H9 (cell line): ENCODE measurements at regions not wholly inside any gene's neighbourhood (a gene's known extent, or its start where the extent isn't known, plus 50 kb on each side); places are given as distances from the start of the nearest gene placed in this dataset.

Experiments
- DNase-seq: peaks from one replicate; pipeline ENCODE4 v3.0.0-alpha.2; 2017
- H2AFZ ChIP-seq: one replicate; pipeline ENCODE4 v1.6.1; 2013; ENCODE audit warnings: mild to moderate bottlenecking, low read length, control low read depth, moderate library complexity
- H2AK5ac ChIP-seq: 2 replicates; pipeline ENCODE4 v1.6.1; 2013; ENCODE audit warnings: low read length, control low read depth, mixed read lengths; ENCODE audit not compliant: insufficient read length
- H2BK120ac ChIP-seq: one replicate; pipeline ENCODE4 v1.6.1; 2013; ENCODE audit warnings: low read depth, mild to moderate bottlenecking, low read length, control low read depth, inconsistent platforms; ENCODE audit not compliant: poor library complexity, severe bottlenecking
- H2BK12ac ChIP-seq: 2 replicates; pipeline ENCODE4 v1.6.1; 2013; ENCODE audit warnings: low read length, control low read depth, mixed read lengths, low read depth; ENCODE audit not compliant: insufficient read length
- H2BK15ac ChIP-seq: 2 replicates; pipeline ENCODE4 v1.6.1; 2013; ENCODE audit warnings: low read depth, low read length, control low read depth
- H2BK20ac ChIP-seq: one replicate; pipeline ENCODE4 v1.6.1; 2013; ENCODE audit warnings: low read depth, mild to moderate bottlenecking, low read length, control low read depth, inconsistent platforms; ENCODE audit not compliant: poor library complexity, severe bottlenecking
- H2BK5ac ChIP-seq: 2 replicates; pipeline ENCODE4 v1.6.1; 2013; ENCODE audit warnings: low read length, control low read depth, mixed read lengths; ENCODE audit not compliant: insufficient read length
- H3K14ac ChIP-seq: 2 replicates; pipeline ENCODE4 v1.6.1; 2013; ENCODE audit warnings: low read length, control low read depth; ENCODE audit not compliant: insufficient read depth
- H3K18ac ChIP-seq: 2 replicates; pipeline ENCODE4 v1.6.1; 2013; ENCODE audit warnings: low read depth, mild to moderate bottlenecking, mixed read lengths, low read length, control low read depth; ENCODE audit not compliant: insufficient read length
- H3K23ac ChIP-seq: 2 replicates; pipeline ENCODE4 v1.6.1; 2013; ENCODE audit warnings: low read length, control low read depth, mixed read lengths, low read depth; ENCODE audit not compliant: insufficient read length
- H3K23me2 ChIP-seq: 2 replicates; pipeline ENCODE4 v1.6.1; 2013; ENCODE audit warnings: low read depth, mild to moderate bottlenecking, mixed read lengths, low read length, control low read depth; ENCODE audit not compliant: insufficient read length, poor library complexity, severe bottlenecking
- H3K27ac ChIP-seq: 2 replicates; pipeline ENCODE4 v1.5.1; 2013; ENCODE audit warnings: low read length, control low read depth, mixed read lengths, low read depth; ENCODE audit not compliant: insufficient read length
- H3K27me3 ChIP-seq: 2 replicates; pipeline ENCODE4 v1.6.1; 2013; ENCODE audit warnings: low read length, control low read depth, inconsistent platforms; ENCODE audit not compliant: insufficient read depth
- H3K4ac ChIP-seq: 2 replicates; pipeline ENCODE4 v1.6.1; 2013; ENCODE audit warnings: low read depth, mild to moderate bottlenecking, control low read depth, inconsistent platforms, low read length, moderate library complexity
- H3K4me1 ChIP-seq: 2 replicates; pipeline ENCODE4 v1.6.1; 2013; ENCODE audit warnings: low read length, control low read depth, inconsistent platforms; ENCODE audit not compliant: insufficient read depth
- H3K4me2 ChIP-seq: 2 replicates; pipeline ENCODE4 v1.6.1; 2013; ENCODE audit warnings: low read length, control low read depth, mixed read lengths; ENCODE audit not compliant: insufficient read length, insufficient read depth
- H3K56ac ChIP-seq: 2 replicates; pipeline ENCODE4 v1.6.1; 2013; ENCODE audit warnings: low read depth, mild to moderate bottlenecking, mixed read lengths, low read length, control low read depth; ENCODE audit not compliant: insufficient read length
- H3K79me1 ChIP-seq: 2 replicates; pipeline ENCODE4 v1.6.1; 2013; ENCODE audit warnings: low read depth, mild to moderate bottlenecking, moderate library complexity, low read length, control low read depth, inconsistent platforms; ENCODE audit not compliant: insufficient read depth, poor library complexity, severe bottlenecking
- H3K79me2 ChIP-seq: 2 replicates; pipeline ENCODE4 v1.6.1; 2013; ENCODE audit warnings: low read length, control low read depth, inconsistent platforms; ENCODE audit not compliant: insufficient read depth
- H3K9ac ChIP-seq: 2 replicates; pipeline ENCODE4 v1.6.1; 2013; ENCODE audit warnings: low read length, control low read depth, mixed read lengths; ENCODE audit not compliant: insufficient read length; ENCODE audit errors: extremely low read depth
- H3K9me3 ChIP-seq: one replicate; pipeline ENCODE4 v1.6.1; 2013; ENCODE audit warnings: low read depth, low read length, inconsistent platforms; ENCODE audit not compliant: control insufficient read depth
- H3T11ph ChIP-seq: one replicate; pipeline ENCODE4 v1.6.1; 2013; ENCODE audit warnings: mild to moderate bottlenecking, low read length, control low read depth, inconsistent platforms
- H4K20me1 ChIP-seq: one replicate; pipeline ENCODE4 v1.6.1; 2013; ENCODE audit not compliant: control insufficient read depth, insufficient read length, insufficient read depth
- H4K5ac ChIP-seq: 2 replicates; pipeline ENCODE4 v1.6.1; 2013; ENCODE audit warnings: low read depth, mild to moderate bottlenecking, mixed read lengths, low read length, control low read depth; ENCODE audit not compliant: insufficient read length
- H4K8ac ChIP-seq: replicated peaks from 2 replicates; pipeline ENCODE4 v1.6.1; 2013; ENCODE audit warnings: low read length, control low read depth, mixed read lengths, low read depth; ENCODE audit not compliant: insufficient read length
- H4K91ac ChIP-seq: 2 replicates; pipeline ENCODE4 v1.6.1; 2013; ENCODE audit warnings: low read depth, mild to moderate bottlenecking, moderate library complexity, mixed read lengths, low read length, control low read depth; ENCODE audit not compliant: insufficient read length
- H3K27ac Mint-ChIP-seq, 3 experiments: 2 replicates in 2 of 3; 3 replicates in 1 of 3; pipeline ENCODE4 v1.8.0; 2020 to 2021; ENCODE audit warnings: mixed read lengths in 3 of 3, mild to moderate bottlenecking in 1 of 3, moderate library complexity in 1 of 3
- H3K27me3 Mint-ChIP-seq: 2 replicates; pipeline ENCODE4 v1.8.0; 2021; ENCODE audit warnings: low read depth, mild to moderate bottlenecking, moderate library complexity, mixed read lengths
- H3K36me3 Mint-ChIP-seq, 3 experiments: 2 replicates in 2 of 3; 3 replicates in 1 of 3; pipeline ENCODE4 v1.8.0; 2020 to 2021; ENCODE audit warnings: low read depth in 3 of 3, mixed read lengths in 3 of 3; ENCODE audit not compliant: insufficient read depth in 1 of 3
- H3K4me1 Mint-ChIP-seq, 2 experiments: 2 replicates each; pipeline ENCODE4 v1.8.0; 2020; ENCODE audit warnings: mixed read lengths in 2 of 2
- H3K4me3 Mint-ChIP-seq, 2 experiments: 2 replicates in 1 of 2; 3 replicates in 1 of 2; pipeline ENCODE4 v1.8.0; 2020 to 2021; ENCODE audit warnings: mild to moderate bottlenecking in 2 of 2, mixed read lengths in 2 of 2, moderate library complexity in 1 of 2
- H3K9me3 Mint-ChIP-seq, 2 experiments: 2 replicates in 1 of 2; 3 replicates in 1 of 2; pipeline ENCODE4 v1.8.0; 2020; ENCODE audit warnings: mild to moderate bottlenecking in 2 of 2, mixed read lengths in 2 of 2, moderate library complexity in 1 of 2
- CTCF ChIP-seq: fragments of 200-600 bp; sonication (generic); conservative IDR thresholded peaks from 3 replicates; pipeline ENCODE4 v1.8.0; 2021; ENCODE audit warnings: antibody characterized with exemption, mild to moderate bottlenecking
- WGBS: extraction: QIAGEN DNeasy Blood & Tissue Kit; methylation state at CpG from one replicate; pipeline ENCODE4 v1.1.7; 2013; ENCODE audit warnings: missing lambda C conversion rate, low lambda C conversion rate, mixed read lengths; ENCODE audit not compliant: insufficient read length; ENCODE audit errors: extremely low coverage; 5-methylcytosine and 5-hydroxymethylcytosine counted together

GRCh38 chr13:106284358-106284757 is 251.1 kb downstream of the EFNB2 start:
- no peaks in the 10 kb centered on the region for H3K4me1 ChIP-seq
- no peak overlapping the region for H3K4me2 ChIP-seq
- H4K5ac ChIP-seq, result no peak overlapping the region
- no peaks in the 10 kb centered on the region for H3K36me3 Mint-ChIP-seq
- no peak overlapping the region for H4K8ac ChIP-seq
- no peak overlapping the region for H2BK15ac ChIP-seq
- H3K23ac ChIP-seq, result no peak overlapping the region
- no peak for DNase-seq
- no peak overlapping the region for H3K27ac Mint-ChIP-seq
- H4K20me1 ChIP-seq, result no peaks in the 10 kb centered on the region
- no peaks in the 10 kb centered on the region for H3K9me3 Mint-ChIP-seq
- no peak overlapping the region for H3K14ac ChIP-seq
- no CpG with 5 or more reads among the region's 2 CpGs for WGBS
- H3K18ac ChIP-seq, result no peak overlapping the region
- no peak overlapping the region for H2BK120ac ChIP-seq
- no peaks in the 10 kb centered on the region for H3K27me3 Mint-ChIP-seq
- H3K4ac ChIP-seq, result no peak overlapping the region
- no peaks in the 10 kb centered on the region for H3K23me2 ChIP-seq
- H2AK5ac ChIP-seq, result no peak overlapping the region
- no peak overlapping the region for H2AFZ ChIP-seq
- TF ChIP-seq CTCF, result no peak
- no peak overlapping the region for H3K56ac ChIP-seq
- H3T11ph ChIP-seq, result no peak overlapping the region
- no peak overlapping the region for H3K9ac ChIP-seq
- H3K27me3 ChIP-seq, result no peaks in the 10 kb centered on the region
- no peak overlapping the region for H2BK5ac ChIP-seq
- H2BK12ac ChIP-seq, result no peak overlapping the region
- H3K4me3 Mint-ChIP-seq, result no peak overlapping the region
- H2BK20ac ChIP-seq, result no peak overlapping the region
- H3K79me1 ChIP-seq, result no peaks in the 10 kb centered on the region
- no peak overlapping the region for H3K27ac ChIP-seq
- H3K79me2 ChIP-seq, result no peaks in the 10 kb centered on the region
- H3K4me1 Mint-ChIP-seq, result peaks cover 9 to 11% of the 10 kb centered on the region in 2 experiments
- H3K9me3 ChIP-seq, result no peaks in the 10 kb centered on the region
- H4K91ac ChIP-seq, result no peak overlapping the region
